Gastrocnemius medialis (tissue), 4 donors: ENCODE measurements at regions not wholly inside any gene's neighbourhood (a gene's known extent, or its start where the extent isn't known, plus 50 kb on each side); places are given as distances from the start of the nearest gene placed in this dataset.

Experiments used
- CTCF ChIP-seq, 5 experiments: fragments of 450-650 bp in 3 of 5; fragments of 200-600 bp in 2 of 5; sonication (generic) in 2 of 5; IDR thresholded peaks in 4 of 5; conservative IDR thresholded peaks in 1 of 5; 1 replicate in 4 of 5; 2 replicates in 1 of 5; pipeline ENCODE4 v1.5.1; 2016 to 2019; ENCODE audit warnings: antibody characterized with exemption in 5 of 5, mild to moderate bottlenecking in 3 of 5, moderate library complexity in 3 of 5
- POLR2A ChIP-seq, 2 donors: fragments of 450-650 bp; IDR thresholded peaks; one replicate each; pipeline ENCODE4 v1.6.1; 2017; ENCODE audit warnings: antibody characterized with exemption in 2 of 2, mild to moderate bottlenecking in 2 of 2, moderate library complexity in 2 of 2

- no peak for TF ChIP-seq CTCF (IDR thresholded peaks at IDR 0.05 in 4 of 5, conservative IDR thresholded peaks at IDR 0.05 in 1 of 5)
- TF ChIP-seq POLR2A (IDR thresholded peaks at IDR 0.05), result no peak
Measured at GRCh38 chr3:8325306-8325705, 176.3 kb upstream of the LMCD1 start.
